ENCODE measurements at regions not wholly inside any gene's neighbourhood (a gene's known extent, or its start where the extent isn't known, plus 50 kb on each side); places are given as distances from the start of the nearest gene placed in this dataset.

DNA sequence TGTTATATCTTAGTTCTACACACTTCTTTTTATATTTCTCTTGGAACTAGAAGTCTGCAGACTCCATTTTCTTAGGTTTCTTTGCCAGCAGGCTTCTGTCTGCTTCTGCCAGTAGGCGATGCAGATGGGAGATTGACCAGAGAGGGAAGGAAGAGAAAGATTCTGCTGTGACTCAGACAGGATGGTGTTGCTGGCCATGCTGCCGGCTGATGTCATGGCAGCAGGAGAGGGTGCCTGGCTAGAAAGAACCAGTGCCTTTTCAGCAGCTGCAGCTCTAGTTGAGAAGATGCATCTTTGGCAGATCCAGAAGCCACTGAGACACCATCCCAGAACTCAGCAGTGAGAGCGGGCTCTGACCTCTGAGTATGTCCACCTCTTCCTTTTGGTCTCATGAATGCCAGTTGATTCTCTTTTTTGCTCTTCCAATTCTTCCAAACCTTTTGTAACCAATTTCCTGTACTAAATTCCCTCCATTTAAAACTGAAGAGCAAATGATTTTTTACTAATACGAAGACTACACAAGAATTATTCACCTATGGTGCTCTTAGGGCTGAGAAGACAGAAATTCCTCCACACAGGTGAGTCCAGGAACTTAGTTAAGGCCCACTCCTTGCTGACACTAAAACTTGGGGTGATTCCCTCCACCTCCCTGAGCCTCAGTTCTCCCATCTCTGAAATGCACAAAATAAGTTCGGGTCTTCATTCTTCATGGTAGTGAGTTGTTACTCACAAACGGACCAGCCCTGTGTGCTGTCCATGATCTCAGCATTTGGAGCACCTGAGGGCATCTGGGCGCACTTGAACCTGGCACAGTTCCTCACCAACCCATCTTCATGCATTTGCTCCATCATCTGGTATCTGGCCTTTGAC lies 200.7 kb downstream of the MYCN start:
- H3K27me3 ChIP-seq (ENCODE audit: insufficient read depth, low read length), result no peaks in the 10 kb centered on the region
- no peak overlapping the region for H3K4me3 ChIP-seq (ENCODE audit: low read length)
- H3K9me3 ChIP-seq (ENCODE audit: low read depth, low read length), result no peaks in the 10 kb centered on the region
- H3K4me1 ChIP-seq (ENCODE audit: insufficient read depth, low read length), result no peaks in the 10 kb centered on the region

DNA sequence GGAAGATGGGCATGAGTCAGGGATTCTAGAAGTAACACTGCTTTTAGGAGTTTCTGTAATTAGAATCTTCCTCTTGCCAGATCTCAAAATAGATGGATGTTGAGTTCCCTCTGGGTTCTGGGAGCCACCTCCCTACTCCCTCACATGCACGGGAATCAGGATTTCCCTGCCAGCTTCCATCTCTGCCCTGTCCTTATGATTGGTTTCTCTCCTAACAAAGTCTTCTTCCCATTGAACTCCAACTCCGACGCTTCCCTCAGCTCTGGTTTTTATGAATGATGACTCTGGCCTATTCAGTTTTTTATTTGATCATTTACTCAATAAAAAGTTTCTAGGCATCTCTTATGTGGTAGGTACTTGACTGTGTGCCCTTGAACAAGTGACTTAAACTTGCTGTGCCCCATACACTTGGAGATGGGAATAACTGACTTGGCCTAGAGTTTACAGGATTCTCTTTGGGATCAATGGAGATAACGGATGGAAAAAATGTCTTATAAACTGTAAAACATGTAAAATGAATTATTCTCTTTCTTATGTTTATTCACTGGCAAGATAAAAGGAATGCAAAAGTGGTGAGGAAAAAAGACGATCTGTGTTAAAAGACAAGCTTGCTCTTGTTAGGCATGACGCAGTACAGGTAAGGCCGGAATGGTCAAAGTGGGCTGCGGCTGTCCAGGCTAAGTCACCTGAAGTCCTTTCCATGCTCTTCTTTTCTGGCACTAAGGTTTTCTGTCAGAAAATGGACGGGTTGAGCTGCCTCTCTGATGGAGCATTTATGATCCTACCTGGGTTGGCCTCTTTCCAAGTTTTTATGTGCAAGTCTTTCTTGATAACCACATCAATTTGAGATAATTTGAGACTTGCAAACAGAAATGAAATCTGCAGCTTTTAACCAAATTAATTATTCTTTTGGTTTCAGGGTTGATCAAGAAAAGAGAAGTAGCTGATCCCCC lies 199.6 kb downstream of the MYCN start:
- no peaks in the 10 kb centered on the region for H3K27me3 ChIP-seq (ENCODE audit: insufficient read depth, low read length)
- H3K4me3 ChIP-seq (ENCODE audit: low read length), result no peak overlapping the region
- H3K4me1 ChIP-seq (ENCODE audit: insufficient read depth, low read length), result no peaks in the 10 kb centered on the region
- no peaks in the 10 kb centered on the region for H3K9me3 ChIP-seq (ENCODE audit: low read depth, low read length)

DNA sequence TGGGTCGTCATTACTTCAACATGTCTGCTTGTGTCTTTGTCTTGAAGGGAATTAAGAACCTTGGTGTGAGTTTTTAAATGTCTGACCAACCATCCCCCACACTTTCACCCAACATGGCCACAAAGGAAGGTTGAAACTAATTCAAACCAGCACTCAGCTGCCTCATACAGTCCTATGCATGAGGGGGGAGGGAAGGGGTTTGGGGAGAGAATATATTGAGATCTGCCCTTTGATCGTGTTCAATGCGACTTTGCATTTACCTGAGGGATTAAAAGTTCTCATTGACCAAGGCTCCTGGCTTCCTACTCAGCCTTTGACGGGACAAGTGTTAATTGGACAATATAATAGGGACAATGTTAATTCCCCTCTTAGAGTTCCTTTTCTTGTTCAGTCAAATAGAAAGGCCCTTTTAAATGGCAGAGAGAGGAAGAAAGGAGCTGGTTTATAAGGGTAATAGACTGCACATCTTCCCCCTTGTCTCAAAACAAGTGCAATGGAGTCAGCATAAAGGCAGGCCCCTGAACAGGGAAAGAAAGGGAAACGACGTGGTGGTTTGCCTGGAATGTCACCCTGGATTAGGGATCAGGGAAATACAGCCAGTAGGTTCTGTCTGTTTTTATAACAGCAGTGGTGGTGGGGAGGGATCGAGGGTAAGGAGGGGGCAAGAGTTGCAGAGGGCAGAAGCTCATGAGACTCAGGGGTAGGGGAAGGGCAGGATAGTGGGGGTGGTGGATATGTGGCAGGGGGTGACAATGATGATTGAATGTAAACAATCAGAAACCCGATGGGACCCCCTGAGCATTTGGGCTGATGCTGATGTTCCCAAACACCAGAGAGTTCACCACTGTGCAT lies 198.7 kb downstream of the MYCN start:
- no peaks in the 10 kb centered on the region for H3K4me1 ChIP-seq (ENCODE audit: insufficient read depth, low read length)
- H3K4me3 ChIP-seq (ENCODE audit: low read length), result no peak overlapping the region
- no peaks in the 10 kb centered on the region for H3K27me3 ChIP-seq (ENCODE audit: insufficient read depth, low read length)
- no peaks in the 10 kb centered on the region for H3K9me3 ChIP-seq (ENCODE audit: low read depth, low read length)

GRCh38 chr2:16137080-16137755 lies 196.9 kb downstream of the MYCN start:
- no peaks in the 10 kb centered on the region for H3K9me3 ChIP-seq (ENCODE audit: low read depth, low read length)
- H3K27me3 ChIP-seq (ENCODE audit: insufficient read depth, low read length), result no peaks in the 10 kb centered on the region
- no peaks in the 10 kb centered on the region for H3K4me1 ChIP-seq (ENCODE audit: insufficient read depth, low read length)
- no peak overlapping the region for H3K4me3 ChIP-seq (ENCODE audit: low read length)

DNA sequence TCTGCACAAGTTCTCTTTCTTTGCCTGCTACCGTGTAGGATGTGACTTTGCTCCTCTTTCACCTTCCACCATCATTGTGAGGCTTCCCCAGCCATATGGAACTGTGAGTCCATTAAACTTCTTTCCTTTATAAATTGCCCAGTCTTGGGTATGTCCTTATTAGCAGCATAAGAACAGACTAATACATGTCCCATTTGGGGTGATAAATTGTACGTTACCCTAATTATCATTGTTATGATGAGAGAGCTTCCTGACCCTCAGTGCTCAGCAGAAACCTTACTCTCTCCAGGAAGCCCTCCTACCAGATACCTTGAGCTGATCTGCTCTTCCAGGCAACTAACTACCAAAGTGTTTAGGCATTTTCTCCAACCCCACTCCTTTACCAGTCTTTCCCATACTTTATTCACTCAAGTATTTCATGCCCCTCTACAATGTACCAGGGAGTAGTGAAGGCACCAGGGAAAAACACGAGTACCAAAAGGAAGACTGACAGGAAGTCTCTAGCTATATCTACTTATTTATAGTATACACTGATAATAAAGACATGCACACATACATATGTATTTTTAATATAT lies 196.2 kb downstream of the MYCN start:
- Histone ChIP-seq H3K27me3 (ENCODE audit: insufficient read depth, low read length) (no peaks in the 10 kb centered on the region), H3K9me3 (ENCODE audit: low read depth, low read length) (no peaks in the 10 kb centered on the region), H3K4me3 (ENCODE audit: low read length) (no peak overlapping the region), H3K4me1 (ENCODE audit: insufficient read depth, low read length) (no peaks in the 10 kb centered on the region)

DNA sequence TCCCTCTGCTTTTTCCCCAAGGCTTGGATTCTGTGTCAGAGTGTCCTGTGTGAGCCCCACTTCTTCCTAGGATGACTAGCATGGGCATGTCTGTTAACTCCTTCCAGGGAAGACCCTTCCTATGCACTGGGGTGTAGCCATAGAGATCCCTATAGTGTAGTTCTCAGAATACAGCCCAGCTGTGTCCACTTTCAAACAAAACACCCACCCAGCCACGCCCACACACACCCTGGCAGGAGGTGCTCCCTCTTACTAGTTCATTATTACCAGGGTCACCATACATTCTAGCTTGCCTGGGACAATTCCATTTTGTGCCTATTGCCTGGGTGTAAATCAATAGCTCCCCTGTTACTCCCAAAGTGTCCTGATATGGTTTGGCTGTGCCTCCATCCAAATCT lies 195.6 kb downstream of the MYCN start:
- Histone ChIP-seq H3K27me3 (ENCODE audit: insufficient read depth, low read length) (no peaks in the 10 kb centered on the region), H3K9me3 (ENCODE audit: low read depth, low read length) (no peaks in the 10 kb centered on the region), H3K4me3 (ENCODE audit: low read length) (no peak overlapping the region), H3K4me1 (ENCODE audit: insufficient read depth, low read length) (no peaks in the 10 kb centered on the region)

- Histone ChIP-seq H3K27me3 (ENCODE audit: insufficient read depth, low read length) (no peaks in the 10 kb centered on the region), H3K9me3 (ENCODE audit: low read depth, low read length) (no peaks in the 10 kb centered on the region), H3K4me3 (ENCODE audit: low read length) (no peak overlapping the region), H3K4me1 (ENCODE audit: insufficient read depth, low read length) (no peaks in the 10 kb centered on the region)
Observed at GRCh38 chr2:16135196-16135912, 195.0 kb downstream of the MYCN start.

- H3K9me3 ChIP-seq (ENCODE audit: low read depth, low read length), result no peaks in the 10 kb centered on the region
- no peaks in the 10 kb centered on the region for H3K4me1 ChIP-seq (ENCODE audit: insufficient read depth, low read length)
- H3K4me3 ChIP-seq (ENCODE audit: low read length), result no peak overlapping the region
- H3K27me3 ChIP-seq (ENCODE audit: insufficient read depth, low read length), result no peaks in the 10 kb centered on the region
Observed at GRCh38 chr2:16134436-16135165, 194.3 kb downstream of the MYCN start.

GRCh38 chr2:16130906-16131400 lies 190.6 kb downstream of the MYCN start:
- no peak overlapping the region for H3K4me3 ChIP-seq (ENCODE audit: low read length)
- H3K4me1 ChIP-seq (ENCODE audit: insufficient read depth, low read length), result no peaks in the 10 kb centered on the region
- no peaks in the 10 kb centered on the region for H3K9me3 ChIP-seq (ENCODE audit: low read depth, low read length)
- H3K27me3 ChIP-seq (ENCODE audit: insufficient read depth, low read length), result no peaks in the 10 kb centered on the region

GRCh38 chr2:16130541-16130880 lies 190.2 kb downstream of the MYCN start:
- H3K4me1 ChIP-seq (ENCODE audit: insufficient read depth, low read length), result no peaks in the 10 kb centered on the region
- no peak overlapping the region for H3K4me3 ChIP-seq (ENCODE audit: low read length)
- no peaks in the 10 kb centered on the region for H3K27me3 ChIP-seq (ENCODE audit: insufficient read depth, low read length)
- no peaks in the 10 kb centered on the region for H3K9me3 ChIP-seq (ENCODE audit: low read depth, low read length)

DNA sequence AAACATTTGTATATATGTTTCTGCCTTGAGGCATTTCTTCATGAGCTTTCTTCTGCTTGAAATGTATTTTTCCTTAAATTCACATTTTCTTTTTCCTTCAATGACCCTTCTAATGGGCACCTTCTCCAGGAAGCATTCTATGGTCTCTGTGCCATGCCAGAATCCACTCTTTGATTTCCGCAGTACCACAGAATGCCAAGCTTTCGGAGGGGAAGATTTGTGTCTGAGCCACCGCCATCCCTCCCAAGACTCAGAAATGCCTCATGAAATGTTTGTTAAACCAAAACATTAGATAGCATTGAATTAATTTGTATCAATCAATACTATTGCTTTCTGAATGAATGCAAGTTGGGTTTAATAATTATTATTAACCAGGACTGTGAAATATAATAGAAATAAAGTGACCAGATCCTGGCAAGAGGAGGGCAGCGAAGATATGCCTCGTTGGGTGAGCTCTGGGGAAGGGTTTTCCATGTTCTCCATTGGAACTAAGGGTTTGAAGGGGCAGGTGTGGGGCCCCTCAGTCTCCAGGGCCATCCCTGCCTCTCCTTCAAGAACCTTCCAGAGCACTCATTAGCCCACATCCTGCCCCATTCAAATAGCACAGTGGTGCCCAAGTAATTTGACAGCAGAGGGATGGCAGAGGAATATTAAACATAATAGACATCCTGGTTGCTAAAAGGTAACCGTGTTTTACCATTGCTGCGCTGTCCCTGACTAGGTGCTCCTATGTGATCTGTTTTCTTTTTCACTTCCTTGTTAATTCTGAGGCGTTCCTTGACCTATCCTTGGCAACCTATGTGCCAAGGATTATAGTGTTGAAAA lies 189.6 kb downstream of the MYCN start:
- H3K4me3 ChIP-seq (ENCODE audit: low read length), result no peak overlapping the region
- no peaks in the 10 kb centered on the region for H3K4me1 ChIP-seq (ENCODE audit: insufficient read depth, low read length)
- H3K27me3 ChIP-seq (ENCODE audit: insufficient read depth, low read length), result no peaks in the 10 kb centered on the region
- H3K9me3 ChIP-seq (ENCODE audit: low read depth, low read length), result no peaks in the 10 kb centered on the region

DNA sequence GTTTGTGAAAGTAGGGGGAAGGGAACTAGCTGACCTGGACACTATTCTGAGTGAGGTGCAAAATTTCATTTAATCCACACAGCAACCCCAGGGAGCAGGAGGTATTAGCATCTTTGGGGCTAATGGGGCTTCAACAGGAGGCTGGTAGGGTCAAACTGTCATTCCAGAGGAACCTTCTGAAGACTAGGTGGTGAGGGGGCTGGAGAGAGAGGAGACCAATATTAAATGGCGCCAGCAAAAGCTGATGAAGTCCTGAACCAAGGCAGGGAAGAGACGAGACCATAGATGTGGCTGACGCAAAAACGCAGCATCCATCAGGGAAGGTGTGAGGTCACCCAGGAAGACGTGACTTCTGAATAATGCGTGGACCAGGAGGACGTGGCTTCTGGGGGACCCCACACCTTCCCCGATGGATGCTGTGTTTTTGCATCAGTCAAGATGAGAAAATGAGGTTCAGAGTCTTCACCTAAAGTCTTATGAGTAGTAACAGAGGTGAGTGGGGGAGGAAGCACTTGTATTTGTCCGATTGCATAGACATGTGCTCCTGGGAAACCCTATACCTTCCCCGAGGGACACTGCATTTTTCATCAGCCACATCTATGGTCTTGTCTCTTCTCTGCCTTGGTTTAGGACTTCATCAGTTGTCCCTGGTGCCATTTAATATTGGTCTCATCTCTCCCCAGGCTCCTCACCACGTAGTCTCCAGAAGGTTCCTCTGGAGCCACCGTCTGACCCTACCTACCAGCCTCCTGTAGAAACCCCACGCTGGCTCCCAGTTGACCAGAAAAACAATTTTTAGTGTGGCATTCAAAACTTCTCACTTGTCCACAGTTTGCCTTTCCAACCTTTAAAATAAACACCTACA lies 188.6 kb downstream of the MYCN start:
- H3K4me1 ChIP-seq (ENCODE audit: insufficient read depth, low read length), result no peaks in the 10 kb centered on the region
- H3K27me3 ChIP-seq (ENCODE audit: insufficient read depth, low read length), result no peaks in the 10 kb centered on the region

More for the DNA sequence above, 188.6 kb downstream of the MYCN start:
- Histone ChIP-seq H3K9me3 (ENCODE audit: low read depth, low read length) (no peaks in the 10 kb centered on the region), H3K4me3 (ENCODE audit: low read length) (no peak overlapping the region)
